Karpas-422 (cell line): ENCODE measurements at regions not wholly inside any gene's neighbourhood (a gene's known extent, or its start where the extent isn't known, plus 50 kb on each side); places are given as distances from the start of the nearest gene placed in this dataset.
"Not testable (repeated sequence)": the region's sequence is repeated elsewhere in the genome, so short reads cannot be mapped to it uniquely, and the experiment has no call there.

Source experiments
- DNase-seq: peaks from one replicate; pipeline ENCODE4 v3.0.0-alpha.2; 2015
- H2AFZ ChIP-seq: fragments of 200-600 bp; sonication (generic); 2 replicates; pipeline ENCODE4 v1.6.1; 2014; ENCODE audit warnings: antibody characterized with exemption, low read length, mixed read lengths
- H3K27ac ChIP-seq: fragments of 200-600 bp; sonication (generic); 2 replicates; pipeline ENCODE4 v1.5.1; 2014; ENCODE audit warnings: mild to moderate bottlenecking, low read length, moderate library complexity
- H3K27me3 ChIP-seq: fragments of 200-600 bp; sonication (generic); 2 replicates; pipeline ENCODE4 v1.6.1; 2014; ENCODE audit warnings: low read length, mixed read lengths
- H3K36me3 ChIP-seq: fragments of 200-600 bp; sonication (generic); 2 replicates; pipeline ENCODE4 v1.6.1; 2014; ENCODE audit warnings: low read length, mixed read lengths; ENCODE audit not compliant: insufficient read depth
- H3K4me1 ChIP-seq: fragments of 200-600 bp; sonication (generic); 2 replicates; pipeline ENCODE4 v1.6.1; 2014; ENCODE audit warnings: mild to moderate bottlenecking, low read length, mixed read lengths
- H3K4me2 ChIP-seq: fragments of 200-600 bp; sonication (generic); 2 replicates; pipeline ENCODE4 v1.6.1; 2014; ENCODE audit warnings: low read length, low read depth, mild to moderate bottlenecking; ENCODE audit not compliant: poor library complexity, severe bottlenecking
- H3K4me3 ChIP-seq: fragments of 200-600 bp; sonication (generic); 2 replicates; pipeline ENCODE4 v1.5.1; 2014; ENCODE audit warnings: mild to moderate bottlenecking, antibody characterized with exemption, low read length, mixed read lengths
- H3K79me2 ChIP-seq: fragments of 200-600 bp; sonication (generic); 2 replicates; pipeline ENCODE4 v1.6.1; 2014; ENCODE audit warnings: mild to moderate bottlenecking, low read length, mixed read lengths
- H3K9ac ChIP-seq: fragments of 200-600 bp; sonication (generic); 2 replicates; pipeline ENCODE4 v1.6.0; 2014; ENCODE audit warnings: low read length
- H3K9me2 ChIP-seq: fragments of 200-600 bp; sonication (generic), shearing (Covaris generic); replicated peaks from 2 replicates; pipeline ENCODE4 v1.6.0; 2014; ENCODE audit warnings: mild to moderate bottlenecking, low read length, moderate library complexity; ENCODE audit not compliant: insufficient read depth
- H3K9me3 ChIP-seq: fragments of 300-700, 200-600 bp; sonication (generic); 2 replicates; pipeline ENCODE4 v1.6.1; 2014; ENCODE audit warnings: low read length, mixed read lengths
- H4K20me1 ChIP-seq: fragments of 200-600 bp; sonication (generic); 2 replicates; pipeline ENCODE4 v1.6.1; 2014; ENCODE audit warnings: mild to moderate bottlenecking, antibody characterized with exemption, low read length, low read depth; ENCODE audit not compliant: insufficient read depth

- H3K9me2 ChIP-seq, H3K79me2 ChIP-seq, H3K27me3 ChIP-seq, H3K36me3 ChIP-seq, H2AFZ ChIP-seq, H4K20me1 ChIP-seq, H3K9me3 ChIP-seq, H3K4me3 ChIP-seq, DNase-seq, H3K9ac ChIP-seq, H3K4me2 ChIP-seq, H3K27ac ChIP-seq: not testable (repeated sequence)
- peaks cover 25% of the 10 kb centered on the region for H3K4me1 ChIP-seq
These were observed 207.4 kb downstream of the BCAS1 start for GRCh38 chr20:53863039-53863438.

- peaks cover 20% of the 10 kb centered on the region for H3K4me1 ChIP-seq
- H3K27ac ChIP-seq, H2AFZ ChIP-seq, H3K36me3 ChIP-seq, H3K9me3 ChIP-seq, DNase-seq, H3K4me3 ChIP-seq, H3K4me2 ChIP-seq, H3K9me2 ChIP-seq, H4K20me1 ChIP-seq, H3K27me3 ChIP-seq, H3K9ac ChIP-seq, H3K79me2 ChIP-seq: not testable (repeated sequence)
These were observed 207.9 kb downstream of the BCAS1 start for GRCh38 chr20:53862490-53862889.

GRCh38 chr20:53862136-53862397 lies 208.3 kb downstream of the BCAS1 start:
- not testable (repeated sequence) for H3K9me2 ChIP-seq, H3K4me2 ChIP-seq, H3K27me3 ChIP-seq, H3K36me3 ChIP-seq, H3K27ac ChIP-seq, DNase-seq, H3K9ac ChIP-seq, H3K9me3 ChIP-seq, H4K20me1 ChIP-seq, H3K79me2 ChIP-seq, H3K4me3 ChIP-seq, H2AFZ ChIP-seq
- peaks cover 15% of the 10 kb centered on the region for H3K4me1 ChIP-seq

GRCh38 chr20:53859684-53860083 lies 210.7 kb downstream of the BCAS1 start:
- no peak overlapping the region for H2AFZ ChIP-seq
- H3K4me2 ChIP-seq, result no peak overlapping the region
- H3K4me3 ChIP-seq, result no peak overlapping the region
- DNase-seq, result no peak
- no peaks in the 10 kb centered on the region for H3K4me1 ChIP-seq
- H3K79me2 ChIP-seq, result no peaks in the 10 kb centered on the region
- H3K27ac ChIP-seq, result no peak overlapping the region
- no peaks in the 10 kb centered on the region for H3K9me3 ChIP-seq
- H3K9me2 ChIP-seq, result no peaks in the 10 kb centered on the region
- no peaks in the 10 kb centered on the region for H4K20me1 ChIP-seq
- H3K36me3 ChIP-seq, result no peaks in the 10 kb centered on the region
- no peak overlapping the region for H3K9ac ChIP-seq
- no peaks in the 10 kb centered on the region for H3K27me3 ChIP-seq

GRCh38 chr20:53859009-53859408 lies 211.4 kb downstream of the BCAS1 start:
- H3K27me3 ChIP-seq, H2AFZ ChIP-seq, H3K4me3 ChIP-seq, H3K9ac ChIP-seq, H3K4me1 ChIP-seq, H3K36me3 ChIP-seq, H3K27ac ChIP-seq, H3K9me3 ChIP-seq, H3K4me2 ChIP-seq, H3K79me2 ChIP-seq, H3K9me2 ChIP-seq, DNase-seq, H4K20me1 ChIP-seq: not testable (repeated sequence)

- not testable (repeated sequence) for H3K79me2 ChIP-seq, H3K9ac ChIP-seq, DNase-seq, H3K36me3 ChIP-seq, H4K20me1 ChIP-seq, H3K4me2 ChIP-seq, H3K27me3 ChIP-seq, H3K4me3 ChIP-seq, H2AFZ ChIP-seq, H3K4me1 ChIP-seq, H3K9me2 ChIP-seq, H3K27ac ChIP-seq, H3K9me3 ChIP-seq
These were observed 211.9 kb downstream of the BCAS1 start for GRCh38 chr20:53858516-53858915.

- Histone ChIP-seq H3K4me3 (no peak overlapping the region), H3K4me2 (no peak overlapping the region), H3K27me3 (no peaks in the 10 kb centered on the region), H2AFZ (no peak overlapping the region), H3K36me3 (no peaks in the 10 kb centered on the region), H3K9me3 (no peaks in the 10 kb centered on the region), H3K9ac (no peak overlapping the region), H3K79me2 (no peaks in the 10 kb centered on the region), H3K9me2 (no peaks in the 10 kb centered on the region), H4K20me1 (no peaks in the 10 kb centered on the region), H3K4me1 (no peaks in the 10 kb centered on the region), H3K27ac (no peak overlapping the region)
- DNase-seq, result no peak
These were observed 212.6 kb downstream of the BCAS1 start for GRCh38 chr20:53857723-53858236.

GRCh38 chr20:53856300-53857295 lies 213.8 kb downstream of the BCAS1 start:
- no peak overlapping the region for H3K4me2 ChIP-seq
- no peaks in the 10 kb centered on the region for H3K9me3 ChIP-seq
- no peak for DNase-seq
- no peaks in the 10 kb centered on the region for H4K20me1 ChIP-seq
- no peaks in the 10 kb centered on the region for H3K79me2 ChIP-seq
- H2AFZ ChIP-seq, result no peak overlapping the region
- H3K27me3 ChIP-seq, result no peaks in the 10 kb centered on the region
- H3K4me1 ChIP-seq, result no peaks in the 10 kb centered on the region
- no peaks in the 10 kb centered on the region for H3K36me3 ChIP-seq
- H3K9ac ChIP-seq, result no peak overlapping the region
- H3K4me3 ChIP-seq, result no peak overlapping the region
- no peak overlapping the region for H3K27ac ChIP-seq
- H3K9me2 ChIP-seq, result no peaks in the 10 kb centered on the region
